HG02852 (cell line): ENCODE measurements at regions not wholly inside any gene's neighbourhood (a gene's known extent, or its start where the extent isn't known, plus 50 kb on each side); places are given as distances from the start of the nearest gene placed in this dataset.
"Not testable (repeated sequence)": the region's sequence is repeated elsewhere in the genome, so short reads cannot be mapped to it uniquely, and the experiment has no call there.

Source experiments
- ATAC-seq: cut with Tn5 transposase; IDR thresholded peaks from one replicate; pipeline ENCODE4 v1.9.1; 2021; ENCODE audit warnings: mild to moderate bottlenecking, moderate library complexity; ENCODE audit not compliant: unreplicated experiment

DNA sequence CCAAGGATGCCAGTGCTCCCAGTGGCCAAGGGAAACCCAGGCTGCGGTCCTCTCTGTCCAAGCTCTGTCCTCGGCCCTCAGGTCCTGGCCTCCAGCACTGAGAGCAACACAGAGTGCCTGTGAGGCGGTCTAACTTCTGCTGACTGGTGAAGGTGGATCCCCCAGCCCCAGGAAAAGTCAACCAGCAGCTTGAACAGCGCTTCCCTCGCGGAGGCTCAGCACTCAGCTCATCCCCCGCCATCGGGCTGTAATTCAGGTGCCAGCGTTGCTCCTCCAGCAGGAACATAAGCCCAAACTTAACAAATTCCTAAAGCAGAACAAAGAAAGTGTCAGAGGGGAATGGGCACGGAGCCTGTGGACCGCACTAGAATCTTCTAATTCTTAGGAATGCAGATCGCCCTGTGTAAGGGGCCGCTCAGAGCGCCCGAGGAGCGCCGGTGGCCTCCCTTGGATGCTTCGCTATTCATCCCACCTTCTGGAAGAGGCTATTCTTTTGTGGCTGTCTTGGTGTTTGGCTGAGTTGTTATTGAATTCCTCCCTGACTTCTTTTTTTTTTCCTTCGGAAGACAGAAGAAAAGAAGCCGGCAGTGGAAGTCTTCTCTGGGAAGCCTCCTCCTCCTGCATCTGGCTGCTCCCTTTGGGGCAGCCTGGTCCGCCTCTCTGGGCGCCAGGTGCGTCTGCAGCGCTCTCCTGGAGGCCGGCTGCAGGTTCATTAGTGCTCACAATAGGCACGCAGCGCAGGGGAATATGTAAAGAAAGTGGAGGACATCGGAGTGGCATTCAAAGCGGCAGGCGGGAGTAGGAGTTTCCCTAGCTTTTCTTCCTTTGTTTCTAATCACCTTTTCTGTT, 905.6 kb downstream of the TSN start:
- no peak for ATAC-seq

- ATAC-seq: no peak
Observed at GRCh38 chr2:122663620-122664019, 908.2 kb downstream of the TSN start.

GRCh38 chr2:122669627-122670026, 914.2 kb downstream of the TSN start:
- no peak for ATAC-seq

DNA sequence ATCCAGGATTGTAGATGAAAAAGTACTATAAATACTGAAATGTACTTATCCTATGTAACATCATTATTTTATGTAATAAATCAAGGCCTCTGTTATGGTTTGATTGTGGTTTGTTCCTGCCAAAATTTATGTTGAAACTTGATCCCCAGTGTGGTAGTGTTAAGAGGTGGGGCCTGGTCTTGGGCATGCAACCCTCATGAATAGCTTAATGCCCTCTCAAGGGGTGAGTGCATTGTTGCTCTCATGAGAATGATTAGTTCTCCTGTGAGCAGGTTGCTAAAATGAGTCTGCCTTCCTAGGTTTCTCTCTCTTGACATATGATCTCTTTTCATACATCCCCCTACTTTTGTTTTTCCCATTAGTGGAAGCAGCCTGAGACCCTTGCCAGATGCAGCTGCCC, 915.4 kb downstream of the TSN start:
- no peak for ATAC-seq

GRCh38 chr2:122680662-122681061, 925.2 kb downstream of the TSN start:
- no peak for ATAC-seq

DNA sequence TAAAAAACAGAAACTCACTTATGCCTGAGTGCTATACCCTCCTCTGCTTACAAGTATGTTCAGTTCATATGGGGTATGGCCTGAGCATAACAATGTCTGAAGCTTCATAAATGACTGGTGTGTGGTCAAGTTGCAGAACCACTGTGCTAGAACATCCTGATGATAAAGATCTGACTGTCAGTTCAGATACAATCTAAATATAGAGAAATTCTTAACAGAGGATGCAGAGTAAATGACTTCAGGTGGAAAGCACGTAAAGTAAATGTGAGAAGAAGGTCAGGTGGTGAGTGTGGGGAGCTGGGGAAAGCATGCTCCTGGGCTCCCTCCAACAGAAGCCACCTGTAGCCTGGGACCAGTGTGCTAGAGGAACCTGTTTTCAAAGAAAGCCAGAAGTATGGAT, 926.2 kb downstream of the TSN start:
- peak; percentile 91 for ATAC-seq

DNA sequence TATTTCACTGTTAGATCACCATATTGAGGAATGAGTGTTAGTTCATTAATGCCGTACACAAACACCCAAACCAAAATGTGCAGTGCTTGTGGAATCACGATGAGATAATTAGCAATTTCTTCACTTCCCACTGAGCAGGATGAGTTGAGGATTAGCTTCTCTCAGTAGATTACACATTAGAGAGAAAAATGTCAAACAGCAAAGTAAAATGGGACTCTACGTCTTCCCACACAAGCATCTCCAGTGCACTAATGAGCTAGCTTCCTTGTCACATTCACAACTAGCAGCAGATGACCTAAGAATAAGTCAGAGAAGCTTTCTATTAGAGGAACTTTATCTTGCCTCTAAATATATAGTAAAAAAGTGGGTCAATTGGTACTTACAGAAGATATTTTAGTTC, 926.9 kb downstream of the TSN start:
- ATAC-seq: no peak

DNA sequence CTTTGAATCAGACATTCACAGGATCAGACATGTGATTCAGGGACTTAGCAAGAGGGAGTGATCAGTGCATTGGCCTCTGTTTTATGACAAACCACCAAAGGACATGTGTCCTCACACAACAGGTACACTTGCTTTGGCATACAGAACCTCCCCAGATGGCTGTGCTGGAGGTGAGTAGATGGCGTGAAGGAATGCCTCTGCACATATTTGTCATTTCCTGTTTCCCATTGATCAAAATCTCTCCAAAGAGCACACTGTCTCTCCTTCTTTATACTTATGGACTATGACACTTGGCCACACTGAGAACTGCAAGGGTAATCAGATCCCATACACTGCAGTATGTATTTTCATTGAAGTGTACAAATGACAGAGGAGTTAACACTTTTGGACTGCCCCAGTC, 927.6 kb downstream of the TSN start:
- no peak for ATAC-seq

- ATAC-seq: no peak
Observed at GRCh38 chr2:122692400-122693083, 937.1 kb downstream of the TSN start.

GRCh38 chr2:122697415-122697814, 942.0 kb downstream of the TSN start:
- ATAC-seq: no peak

DNA sequence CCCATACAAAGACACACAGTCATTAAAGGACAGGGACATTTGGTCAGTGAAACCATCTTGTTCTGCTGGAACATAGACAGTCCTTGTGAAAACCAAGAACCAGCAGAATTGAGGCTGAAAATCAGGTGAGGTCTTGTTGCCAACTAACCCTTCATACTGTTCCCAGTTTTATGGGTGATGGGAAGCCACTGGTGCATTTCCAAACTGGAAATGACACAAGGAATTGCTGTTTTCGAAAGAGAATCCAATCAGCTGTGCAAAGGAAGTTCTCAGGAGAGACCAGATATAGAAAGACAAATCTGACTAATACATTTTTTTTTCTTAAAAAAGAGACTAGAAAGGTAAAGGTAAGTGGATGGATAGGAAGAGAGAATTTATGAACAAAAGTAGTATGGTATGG, 948.2 kb downstream of the TSN start:
- no peak for ATAC-seq

DNA sequence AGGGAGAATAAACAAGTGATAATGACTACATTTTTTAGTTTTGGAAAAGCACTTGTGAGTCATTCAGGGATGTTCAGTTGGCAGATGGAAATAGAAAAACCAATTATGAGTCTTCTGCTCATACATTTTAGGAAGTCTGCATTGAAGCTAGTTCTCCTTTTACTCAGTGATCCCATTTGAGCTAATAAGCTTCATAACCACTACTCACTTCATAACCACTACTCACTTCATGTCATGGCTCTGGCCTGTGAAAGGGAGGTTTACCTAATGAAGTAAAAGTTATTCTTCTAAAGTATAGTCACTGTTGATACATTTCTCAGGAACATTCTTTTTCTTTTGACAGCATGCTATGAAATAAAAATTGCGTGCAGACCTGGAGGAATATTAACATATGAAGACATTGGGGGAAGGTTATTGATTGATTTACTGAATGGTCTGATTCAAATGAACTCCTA, 948.7 kb downstream of the TSN start:
- peak; percentile 62 for ATAC-seq

DNA sequence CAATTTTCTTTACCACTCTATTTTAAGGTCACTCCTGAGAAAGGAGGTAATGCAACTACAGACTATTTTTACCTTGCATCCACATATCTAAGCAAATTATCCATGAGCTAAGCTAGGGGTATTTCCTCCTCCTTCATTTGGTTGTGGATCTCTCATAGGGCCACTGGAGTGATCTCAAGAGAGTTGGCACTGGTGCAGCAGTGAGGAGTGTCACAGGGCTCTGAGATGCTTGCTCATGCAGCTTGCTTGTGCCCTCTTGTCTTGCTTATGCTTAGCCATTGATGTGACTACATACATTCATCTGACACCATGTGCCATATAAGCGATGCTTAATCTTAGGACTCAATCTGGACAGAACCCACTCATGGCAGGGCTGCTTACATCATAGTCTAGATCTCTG, 950.3 kb downstream of the TSN start:
- no peak for ATAC-seq

DNA sequence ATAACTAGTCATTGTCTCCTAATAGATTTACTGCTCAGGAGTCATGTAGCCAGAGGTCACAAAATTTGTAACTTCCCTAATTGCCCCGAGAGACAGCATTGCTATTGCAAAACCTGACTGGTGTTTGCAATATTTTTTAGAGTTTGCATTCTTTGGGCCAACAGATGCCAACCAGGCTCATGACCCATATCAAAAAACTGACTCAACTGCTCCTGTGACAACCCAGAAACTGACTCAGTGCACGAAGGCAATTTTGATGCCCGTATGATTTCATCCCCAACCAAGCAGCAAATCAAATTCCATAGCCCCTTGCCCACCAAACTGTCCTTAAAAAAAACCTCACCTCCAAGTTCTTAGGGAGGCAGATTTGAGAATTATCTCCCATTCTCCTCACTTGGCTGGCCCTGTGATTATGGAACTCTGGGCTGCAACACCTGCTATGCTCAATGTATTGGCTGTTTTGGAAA, 951.3 kb downstream of the TSN start:
- no peak for ATAC-seq

GRCh38 chr2:122707224-122707824, 951.9 kb downstream of the TSN start:
- ATAC-seq: peak; percentile 51

DNA sequence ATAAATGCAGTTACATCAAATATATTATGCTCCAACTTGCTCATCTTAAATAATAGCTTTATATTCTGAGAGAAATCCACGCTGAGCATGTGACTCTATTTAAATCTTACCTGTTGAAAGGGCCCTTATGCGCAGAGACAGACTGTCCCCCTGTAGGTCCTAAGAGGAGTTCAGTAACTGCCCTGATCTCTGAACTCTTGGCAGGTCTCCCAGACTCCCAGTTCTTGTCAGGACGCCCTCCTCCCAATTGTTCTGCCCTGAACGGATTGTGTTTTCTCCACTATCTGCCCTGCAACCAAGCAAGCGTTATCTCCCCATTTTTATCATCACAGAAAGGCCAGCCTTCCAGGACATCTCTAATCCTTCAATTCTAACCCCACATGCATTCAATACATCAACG, 954.6 kb downstream of the TSN start:
- ATAC-seq: no peak

GRCh38 chr2:122713800-122714199, 958.3 kb downstream of the TSN start:
- no peak for ATAC-seq

- ATAC-seq: not testable (repeated sequence)
Observed at GRCh38 chr2:122720822-122721221, 965.4 kb downstream of the TSN start.

GRCh38 chr2:122734766-122735424, 979.4 kb downstream of the TSN start:
- ATAC-seq: no peak

DNA sequence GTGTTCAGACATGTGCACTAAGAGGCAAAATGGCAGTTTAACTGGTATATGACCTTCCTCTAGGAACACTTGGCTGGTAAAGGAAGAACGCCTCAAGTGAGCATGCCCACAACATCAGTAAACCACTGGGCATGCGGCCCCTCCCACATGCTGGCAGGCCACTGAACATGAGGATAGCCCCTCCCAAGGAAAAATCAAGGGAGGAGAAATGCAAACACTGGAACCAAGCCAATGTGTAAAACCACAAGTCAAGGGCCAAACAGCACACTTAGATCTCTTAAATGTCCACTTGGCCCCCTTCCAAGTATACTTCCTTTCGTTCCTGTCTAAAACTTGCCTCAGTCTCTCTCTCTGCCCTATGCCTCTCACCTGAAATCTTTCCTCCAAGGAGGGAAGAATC, 980.8 kb downstream of the TSN start:
- ATAC-seq: no peak

GRCh38 chr2:122737429-122738077, 982.1 kb downstream of the TSN start:
- ATAC-seq: peak; percentile 82
